ENCODE measurements at regions not wholly inside any gene's neighbourhood (a gene's known extent, or its start where the extent isn't known, plus 50 kb on each side); places are given as distances from the start of the nearest gene placed in this dataset.

GRCh38 chr10:108899670-108900069 is 1023.6 kb downstream of the XPNPEP1 start:
- Histone ChIP-seq H3K4me3 (ENCODE audit: low read depth, low read length) (no peak overlapping the region), H3K4me1 (ENCODE audit: control insufficient read depth, insufficient read depth, low read length) (no peaks in the 10 kb centered on the region), H3K9me3 (ENCODE audit: control insufficient read depth, insufficient read depth, low read depth, low read length) (no peaks in the 10 kb centered on the region), H3K36me3 (ENCODE audit: control insufficient read depth in 2 of 2, insufficient read depth in 1 of 2, low read length in 2 of 2) (no peaks in the 10 kb centered on the region), H3K27ac (ENCODE audit: extremely low read depth, low read depth, low read length) (no peak overlapping the region)
- POLR2A ChIA-PET, result no interaction called here
- CTCF ChIA-PET, result no interaction called here
- TF ChIP-seq ZEB2 (tag by site-specific recombination; IDR thresholded peaks at IDR 0.05) (no peak), YY2 (tag by site-specific recombination; IDR thresholded peaks at IDR 0.05) (no peak), ZNF768 (tag by site-specific recombination; IDR thresholded peaks at IDR 0.05) (no peak), ZNF510 (tag by site-specific recombination; IDR thresholded peaks at IDR 0.05; ENCODE audit: insufficient replicate concordance) (no peak), IKZF3 (tag by site-specific recombination; IDR thresholded peaks at IDR 0.05) (no peak), KLF7 (tag by site-specific recombination; IDR thresholded peaks at IDR 0.05; ENCODE audit: borderline replicate concordance) (no peak), ZNF701 (tag by site-specific recombination; IDR thresholded peaks at IDR 0.05) (no peak)

DNA sequence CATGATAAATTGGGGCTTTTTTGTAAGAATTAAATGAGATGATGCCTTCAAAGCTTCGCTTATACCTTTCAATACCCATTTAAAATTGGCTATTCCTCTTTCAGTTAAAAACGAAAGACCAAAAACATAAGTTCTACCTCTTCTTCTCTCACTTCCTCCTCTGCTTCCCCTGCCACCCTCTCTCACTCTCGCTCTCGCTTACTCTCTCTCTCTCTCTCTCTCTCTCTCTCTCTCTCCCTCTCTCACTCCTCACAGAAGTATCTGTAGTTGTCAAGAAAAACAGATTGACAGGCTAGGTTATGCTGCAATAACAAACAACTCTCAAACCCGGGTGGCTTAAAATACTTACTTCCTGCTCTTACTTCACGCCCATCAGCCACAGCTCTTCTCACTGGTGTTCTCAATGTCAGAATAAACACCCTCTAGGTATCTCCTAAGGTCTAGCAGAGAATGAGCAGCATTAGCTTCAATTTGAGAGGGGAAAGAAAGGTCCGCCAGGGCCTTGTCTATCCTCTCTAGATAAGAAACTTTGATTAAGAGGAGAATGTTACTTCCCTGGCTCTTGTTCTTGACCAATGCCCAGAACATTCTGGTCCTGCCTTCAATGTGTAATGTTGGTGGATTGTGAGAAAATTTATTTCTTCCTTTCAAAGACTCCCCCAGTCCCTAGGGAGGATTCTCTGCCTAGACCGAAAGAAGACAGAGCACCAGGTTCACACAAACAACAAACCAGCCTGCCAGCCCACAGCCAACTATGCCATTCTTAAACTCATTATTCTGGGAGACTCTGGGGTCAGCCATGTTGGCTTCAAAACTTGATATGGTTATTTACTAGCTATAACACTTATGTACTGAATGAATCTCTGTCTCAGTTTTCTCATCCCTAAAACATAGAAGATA is 1028.7 kb downstream of the XPNPEP1 start:
- no peak overlapping the region for H3K4me3 ChIP-seq (ENCODE audit: low read depth, low read length)
- ChIA-PET POLR2A (no interaction called here), CTCF (interaction anchor here (0.7 kb wide), 1 partner anchor 251 kb away, joined by 3 read pairs; no protein-coding TSS in a partner anchor)
- no peak for TF ChIP-seq ZNF280D (tag by site-specific recombination; IDR thresholded peaks at IDR 0.05)
- no peak for TF ChIP-seq KLF9 (tag by site-specific recombination; IDR thresholded peaks at IDR 0.05; ENCODE audit: low read depth)
- no peak for TF ChIP-seq ZNF621 (tag by site-specific recombination; IDR thresholded peaks at IDR 0.05)
- TF ChIP-seq ZNF37A (tag by site-specific recombination; IDR thresholded peaks at IDR 0.05), result no peak
- TF ChIP-seq ZNF132 (tag by site-specific recombination; IDR thresholded peaks at IDR 0.05; ENCODE audit: borderline replicate concordance), result no peak
- no peak for TF ChIP-seq ZNF24 (tag by site-specific recombination; IDR thresholded peaks at IDR 0.05)
- no peak for TF ChIP-seq YY2 (tag by site-specific recombination; IDR thresholded peaks at IDR 0.05)
- TF ChIP-seq, protein P1, sequence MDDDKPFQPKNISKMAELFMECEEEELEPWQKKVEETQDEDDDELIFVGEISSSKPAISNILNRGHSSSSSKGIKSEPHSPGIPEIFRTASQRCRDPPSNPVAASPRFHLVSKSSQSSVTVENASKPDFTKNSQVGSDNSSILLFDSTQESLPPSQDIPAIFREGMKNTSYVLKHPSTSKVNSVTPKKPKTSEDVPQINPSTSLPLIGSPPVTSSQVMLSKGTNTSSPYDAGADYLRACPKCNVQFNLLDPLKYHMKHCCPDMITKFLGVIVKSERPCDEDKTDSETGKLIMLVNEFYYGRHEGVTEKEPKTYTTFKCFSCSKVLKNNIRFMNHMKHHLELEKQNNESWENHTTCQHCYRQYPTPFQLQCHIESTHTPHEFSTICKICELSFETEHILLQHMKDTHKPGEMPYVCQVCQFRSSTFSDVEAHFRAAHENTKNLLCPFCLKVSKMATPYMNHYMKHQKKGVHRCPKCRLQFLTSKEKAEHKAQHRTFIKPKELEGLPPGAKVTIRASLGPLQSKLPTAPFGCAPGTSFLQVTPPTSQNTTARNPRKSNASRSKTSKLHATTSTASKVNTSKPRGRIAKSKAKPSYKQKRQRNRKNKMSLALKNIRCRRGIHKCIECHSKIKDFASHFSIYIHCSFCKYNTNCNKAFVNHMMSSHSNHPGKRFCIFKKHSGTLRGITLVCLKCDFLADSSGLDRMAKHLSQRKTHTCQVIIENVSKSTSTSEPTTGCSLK (tag by site-specific recombination; IDR thresholded peaks at IDR 0.05), result no peak
- TF ChIP-seq ZNF624 (tag by site-specific recombination; IDR thresholded peaks at IDR 0.05), result no peak
- no peak for TF ChIP-seq ZFHX2 (tag by site-specific recombination; conservative IDR thresholded peaks at IDR 0.05)
- TF ChIP-seq KLF8 (tag by site-specific recombination; IDR thresholded peaks at IDR 0.05), result no peak
- TF ChIP-seq ZBTB48 (tag by site-specific recombination; IDR thresholded peaks at IDR 0.05), result no peak
- no peak for TF ChIP-seq ZFP3 (tag by site-specific recombination; IDR thresholded peaks at IDR 0.05; ENCODE audit: low read depth)
- TF ChIP-seq ZSCAN5A (tag by site-specific recombination; IDR thresholded peaks at IDR 0.05), result no peak
- TF ChIP-seq ZNF433 (tag by site-specific recombination; IDR thresholded peaks at IDR 0.05; ENCODE audit: low read depth), result no peak
- no peak for TF ChIP-seq ZNF324 (tag by site-specific recombination; IDR thresholded peaks at IDR 0.05)
- no peak for TF ChIP-seq ZNF610 (tag by site-specific recombination; IDR thresholded peaks at IDR 0.05; ENCODE audit: borderline replicate concordance)
- TF ChIP-seq ZNF266 (tag by site-specific recombination; IDR thresholded peaks at IDR 0.05; ENCODE audit: low read depth), result no peak
- no peak overlapping the region for H3K27ac ChIP-seq (ENCODE audit: extremely low read depth, low read depth, low read length)
- no peaks in the 10 kb centered on the region for H3K9me3 ChIP-seq (ENCODE audit: control insufficient read depth, insufficient read depth, low read depth, low read length)
- no peaks in the 10 kb centered on the region for H3K36me3 ChIP-seq (ENCODE audit: control insufficient read depth in 2 of 2, insufficient read depth in 1 of 2, low read length in 2 of 2)
- H3K4me1 ChIP-seq (ENCODE audit: control insufficient read depth, insufficient read depth, low read length), result no peaks in the 10 kb centered on the region
